Left ventricle myocardium inferior (tissue), 1 donor: ENCODE measurements at regions not wholly inside any gene's neighbourhood (a gene's known extent, or its start where the extent isn't known, plus 50 kb on each side); places are given as distances from the start of the nearest gene placed in this dataset.
"Not testable (repeated sequence)": the region's sequence is repeated elsewhere in the genome, so short reads cannot be mapped to it uniquely, and the experiment has no call there.

Experiments
- DNase-seq: peaks from one replicate; pipeline ENCODE4 v3.0.0-alpha.2; 2020
- H3K27ac ChIP-seq: fragments of 200-600 bp; replicated peaks from 2 replicates; pipeline ENCODE4 v1.8.0; 2021
- H3K27me3 ChIP-seq: fragments of 200-600 bp; 2 replicates; pipeline ENCODE4 v1.8.0; 2021; ENCODE audit warnings: low read depth
- H3K36me3 ChIP-seq: fragments of 200-600 bp; 2 replicates; pipeline ENCODE4 v1.8.0; 2021
- H3K4me1 ChIP-seq: fragments of 200-600 bp; 2 replicates; pipeline ENCODE4 v1.8.0; 2021
- H3K4me3 ChIP-seq: fragments of 200-600 bp; 2 replicates; pipeline ENCODE4 v1.8.0; 2021; ENCODE audit warnings: mild to moderate bottlenecking, moderate library complexity
- H3K9me3 ChIP-seq: fragments of 200-600 bp; replicated peaks from 2 replicates; pipeline ENCODE4 v1.8.0; 2021
- intact Hi-C: fragments of 100-400 bp; cut with micrococcal nuclease; formaldehyde crosslinking; loops from one replicate; pipeline ENCODE4 v1.11.0; 2022
- TF ChIP-seq, protein P1 (sequence below): fragments of 200-600 bp; IDR thresholded peaks from 2 replicates; pipeline ENCODE4 v1.8.0; 2021; ENCODE audit warnings: antibody characterized with exemption, mild to moderate bottlenecking, borderline replicate concordance
- donor health status: DM: no; HTN: yes; CAD: no; lungs with severe emphysema.

DNA sequence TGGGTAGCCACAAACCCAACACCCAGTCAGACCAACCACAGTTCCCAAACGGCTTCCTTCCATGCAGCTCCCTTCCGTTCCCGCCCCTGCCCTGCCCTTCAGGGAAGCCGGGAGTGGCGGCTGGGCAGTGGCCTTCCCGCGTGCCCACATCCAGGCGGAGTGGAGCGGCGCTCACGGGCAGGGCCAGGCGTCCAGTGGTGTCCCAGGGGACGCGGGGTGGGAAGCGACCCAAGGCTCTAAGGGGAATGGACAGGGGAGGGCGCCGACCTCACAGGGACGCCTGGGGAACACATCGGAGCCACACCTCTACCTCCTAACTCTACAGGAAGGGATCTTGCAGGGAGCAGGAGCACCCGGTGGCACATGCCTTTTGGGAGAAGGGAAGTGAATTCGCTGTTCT, 225.9 kb upstream of the MGAT5 start:
- Histone ChIP-seq H3K9me3 (no peaks in the 10 kb centered on the region), H3K36me3 (no peaks in the 10 kb centered on the region), H3K27me3 (peaks cover 30% of the 10 kb centered on the region), H3K27ac (no peak overlapping the region), H3K4me1 (no peaks in the 10 kb centered on the region), H3K4me3 (peak overlapping the region; percentile 57)
- intact Hi-C loops, result no loop called here
- DNase-seq, result peak; percentile 19
- TF ChIP-seq, protein P1, sequence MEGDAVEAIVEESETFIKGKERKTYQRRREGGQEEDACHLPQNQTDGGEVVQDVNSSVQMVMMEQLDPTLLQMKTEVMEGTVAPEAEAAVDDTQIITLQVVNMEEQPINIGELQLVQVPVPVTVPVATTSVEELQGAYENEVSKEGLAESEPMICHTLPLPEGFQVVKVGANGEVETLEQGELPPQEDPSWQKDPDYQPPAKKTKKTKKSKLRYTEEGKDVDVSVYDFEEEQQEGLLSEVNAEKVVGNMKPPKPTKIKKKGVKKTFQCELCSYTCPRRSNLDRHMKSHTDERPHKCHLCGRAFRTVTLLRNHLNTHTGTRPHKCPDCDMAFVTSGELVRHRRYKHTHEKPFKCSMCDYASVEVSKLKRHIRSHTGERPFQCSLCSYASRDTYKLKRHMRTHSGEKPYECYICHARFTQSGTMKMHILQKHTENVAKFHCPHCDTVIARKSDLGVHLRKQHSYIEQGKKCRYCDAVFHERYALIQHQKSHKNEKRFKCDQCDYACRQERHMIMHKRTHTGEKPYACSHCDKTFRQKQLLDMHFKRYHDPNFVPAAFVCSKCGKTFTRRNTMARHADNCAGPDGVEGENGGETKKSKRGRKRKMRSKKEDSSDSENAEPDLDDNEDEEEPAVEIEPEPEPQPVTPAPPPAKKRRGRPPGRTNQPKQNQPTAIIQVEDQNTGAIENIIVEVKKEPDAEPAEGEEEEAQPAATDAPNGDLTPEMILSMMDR, result no peak

GRCh38 chr2:134029418-134029817, 224.5 kb upstream of the MGAT5 start:
- TF ChIP-seq, protein P1, result no peak
- peaks cover 30% of the 10 kb centered on the region for H3K27me3 ChIP-seq
- H3K36me3 ChIP-seq, result no peaks in the 10 kb centered on the region
- no peaks in the 10 kb centered on the region for H3K9me3 ChIP-seq
- no peaks in the 10 kb centered on the region for H3K4me1 ChIP-seq
- no peak overlapping the region for H3K27ac ChIP-seq
- H3K4me3 ChIP-seq, result no peak overlapping the region
- intact Hi-C loops, result no loop called here
- DNase-seq, result no peak

DNA sequence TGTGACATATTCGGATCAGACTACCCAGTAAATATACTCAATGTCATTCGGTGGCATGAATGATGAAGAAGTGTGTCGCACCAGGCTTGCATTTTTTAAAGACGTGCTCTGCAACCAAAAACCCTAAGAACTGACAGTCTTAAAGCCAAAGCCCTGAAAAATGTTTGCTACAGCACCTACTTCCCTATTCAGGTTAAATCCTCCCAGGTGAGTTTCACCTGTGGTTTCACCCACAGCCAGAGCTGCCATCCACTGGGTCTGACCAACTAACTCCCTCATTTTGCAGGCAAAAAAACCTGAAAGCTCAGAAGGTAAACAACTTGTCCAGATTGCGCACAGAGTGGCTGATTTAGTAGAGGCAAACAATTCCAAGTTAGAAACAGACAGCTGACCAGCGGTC, 222.3 kb upstream of the MGAT5 start:
- intact Hi-C loops, result no loop called here
- no peak overlapping the region for H3K4me3 ChIP-seq
- H3K27ac ChIP-seq, result no peak overlapping the region
- TF ChIP-seq, protein P1, result no peak
- DNase-seq, result no peak
- H3K9me3 ChIP-seq, result no peaks in the 10 kb centered on the region
- no peaks in the 10 kb centered on the region for H3K36me3 ChIP-seq
- H3K4me1 ChIP-seq, result no peaks in the 10 kb centered on the region
- peaks cover 29% of the 10 kb centered on the region for H3K27me3 ChIP-seq

DNA sequence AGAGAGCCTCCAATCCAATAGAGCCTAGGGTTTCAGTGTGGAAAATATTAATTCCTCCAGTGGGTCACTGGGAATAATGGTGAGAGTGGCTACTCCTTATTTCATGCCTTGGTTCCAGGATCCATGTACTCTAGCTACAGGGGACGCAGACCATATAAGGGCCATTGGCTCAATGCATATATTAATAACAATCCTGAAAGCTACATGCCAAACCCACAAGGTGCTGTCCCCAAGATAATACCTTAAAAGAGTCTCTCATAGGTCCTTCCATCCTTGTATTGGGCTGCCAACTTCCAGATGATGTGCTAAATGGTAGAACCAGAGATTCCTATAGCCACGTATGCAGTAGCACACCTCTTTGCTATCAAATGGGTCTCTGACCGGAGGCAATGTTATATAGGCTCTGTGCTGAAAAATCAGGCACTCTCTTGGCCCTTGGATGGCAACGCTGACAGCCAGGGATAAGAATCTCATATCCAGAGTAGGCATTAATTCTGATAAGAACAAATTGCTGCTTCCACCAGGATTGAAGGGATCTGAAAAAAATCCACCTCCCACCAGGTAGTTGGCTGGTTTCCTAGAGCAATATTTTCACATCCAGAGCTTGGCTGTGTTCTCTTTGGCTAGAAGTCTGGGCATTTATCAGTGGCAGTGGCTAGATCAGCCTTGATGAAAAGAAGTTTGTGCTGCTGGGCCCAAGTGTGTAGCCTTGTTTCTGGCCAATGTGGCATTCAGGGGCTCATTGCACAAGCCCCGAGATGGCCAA, 218.1 kb upstream of the MGAT5 start:
- DNase-seq, result no peak
- Histone ChIP-seq H3K4me3 (no peak overlapping the region), H3K36me3 (no peaks in the 10 kb centered on the region), H3K27ac (no peak overlapping the region), H3K27me3 (no peaks in the 10 kb centered on the region), H3K9me3 (no peaks in the 10 kb centered on the region), H3K4me1 (no peaks in the 10 kb centered on the region)
- intact Hi-C loops, result no loop called here
- TF ChIP-seq, protein P1, result no peak

GRCh38 chr2:134039912-134040581, 213.8 kb upstream of the MGAT5 start:
- no peak overlapping the region for H3K27ac ChIP-seq
- no peak overlapping the region for H3K4me3 ChIP-seq
- H3K9me3 ChIP-seq, result peaks cover 5% of the 10 kb centered on the region
- no peak for DNase-seq
- no peaks in the 10 kb centered on the region for H3K36me3 ChIP-seq
- TF ChIP-seq, protein P1, result no peak
- no peaks in the 10 kb centered on the region for H3K4me1 ChIP-seq
- intact Hi-C loops, result no loop called here
- no peaks in the 10 kb centered on the region for H3K27me3 ChIP-seq

DNA sequence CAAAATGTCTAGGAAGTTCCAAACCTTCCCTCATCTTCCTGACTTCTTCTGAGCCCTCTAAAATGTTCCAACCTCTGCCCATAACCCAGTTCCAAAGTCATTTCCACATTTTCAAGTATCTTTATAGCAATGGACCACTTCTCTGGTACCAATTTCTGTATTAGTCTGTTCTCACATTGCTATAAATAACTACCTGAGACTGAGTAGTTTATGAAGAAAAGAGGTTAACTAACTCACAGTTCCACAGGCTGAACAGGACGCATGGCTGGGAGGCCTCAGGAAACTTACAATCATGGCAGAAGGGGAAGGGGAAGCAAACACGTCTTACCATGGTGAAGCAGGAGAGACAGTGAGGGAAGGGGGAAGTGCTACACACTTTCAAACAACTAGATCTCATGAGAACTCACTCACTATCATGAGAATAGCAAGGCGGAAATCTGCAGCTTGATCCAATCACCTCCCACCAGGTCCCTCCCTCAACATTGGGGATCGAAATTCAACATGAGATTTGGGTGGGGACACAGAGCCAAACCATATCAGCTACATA, 213.2 kb upstream of the MGAT5 start:
- DNase-seq, intact Hi-C loops, H3K36me3 ChIP-seq, H3K4me1 ChIP-seq, H3K27ac ChIP-seq, H3K4me3 ChIP-seq, H3K27me3 ChIP-seq, H3K9me3 ChIP-seq: not testable (repeated sequence)
